HL-60 (cell line): ENCODE measurements at regions not wholly inside any gene's neighbourhood (a gene's known extent, or its start where the extent isn't known, plus 50 kb on each side); places are given as distances from the start of the nearest gene placed in this dataset.

ENCODE experiments used
- DNase-seq, 2 experiments: peaks; one replicate each; pipeline ENCODE4 v3.0.0-alpha.2; 2010 to 2020; ENCODE audit warnings: low read depth in 1 of 2, low spot score in 1 of 2
- H3K27ac ChIP-seq: fragments of 250-450 bp; sonication (Bioruptor Pico); replicated peaks from 2 replicates; pipeline ENCODE4 v1.5.1; 2020; ENCODE audit warnings: mild to moderate bottlenecking, moderate library complexity
- H3K27me3 ChIP-seq: fragments of 250-450 bp; sonication (Bioruptor Pico); 2 replicates; pipeline ENCODE4 v1.5.1; 2021; ENCODE audit warnings: mild to moderate bottlenecking, moderate library complexity; ENCODE audit not compliant: insufficient read depth, poor library complexity, severe bottlenecking
- H3K4me3 ChIP-seq: replicated peaks from 2 replicates; pipeline ENCODE4 v1.5.1; 2011; ENCODE audit warnings: mild to moderate bottlenecking, control low read depth, low read length; ENCODE audit not compliant: insufficient read depth
- CTCF ChIP-seq: IDR thresholded peaks from one replicate; pipeline ENCODE4 v1.5.1; 2011; ENCODE audit warnings: low read length, control low read depth, inconsistent platforms; ENCODE audit not compliant: insufficient read depth
- GABPA ChIP-seq: IDR thresholded peaks from 2 replicates; pipeline ENCODE4 v1.6.1; 2012; ENCODE audit warnings: low read depth
- POLR2AphosphoS5 ChIP-seq: IDR thresholded peaks from 2 replicates; pipeline ENCODE4 v1.6.1; 2012; ENCODE audit warnings: low read depth
- REST ChIP-seq: IDR thresholded peaks from 2 replicates; pipeline ENCODE4 v1.6.1; 2012; ENCODE audit warnings: low read depth; ENCODE audit not compliant: insufficient replicate concordance
- SPI1 ChIP-seq: IDR thresholded peaks from 2 replicates; pipeline ENCODE4 v1.6.1; 2012; ENCODE audit warnings: low read depth, mild to moderate bottlenecking, borderline replicate concordance

- DNase-seq = no peak
- Histone ChIP-seq H3K4me3 (no peak overlapping the region), H3K27ac (no peak overlapping the region), H3K27me3 (no peaks in the 10 kb centered on the region)
- no peak for TF ChIP-seq GABPA
- no peak for TF ChIP-seq SPI1
- TF ChIP-seq CTCF = no peak
- TF ChIP-seq POLR2AphosphoS5 = no peak
- TF ChIP-seq REST = no peak
Observed at GRCh38 chr11:103584021-103584420, 452.4 kb upstream of the DDI1 start.

GRCh38 chr11:103584720-103585119 is 451.7 kb upstream of the DDI1 start:
- no peak for TF ChIP-seq POLR2AphosphoS5
- TF ChIP-seq CTCF = no peak
- DNase-seq = no peak
- Histone ChIP-seq H3K27ac (no peak overlapping the region), H3K4me3 (no peak overlapping the region), H3K27me3 (no peaks in the 10 kb centered on the region)

DNA sequence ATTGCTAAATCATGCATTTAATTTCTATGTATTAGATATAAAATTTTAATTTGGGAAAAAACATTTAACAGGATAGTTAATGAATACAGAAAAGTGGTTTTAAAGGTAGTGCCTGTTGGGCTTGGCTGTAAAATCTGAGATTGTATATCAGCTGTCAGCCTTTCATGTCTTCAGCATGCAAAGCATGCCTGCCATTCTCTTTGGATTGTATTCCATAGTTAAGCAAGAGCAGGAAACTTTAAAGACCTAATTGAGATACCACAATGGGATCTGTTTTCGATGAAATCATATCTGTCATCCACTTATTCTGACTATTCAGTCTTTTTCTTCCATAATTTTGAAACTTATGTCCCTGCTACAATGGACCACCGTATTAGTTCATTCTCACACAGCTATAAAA is 451.0 kb upstream of the DDI1 start:
- TF ChIP-seq CTCF (no peak), SPI1 (no peak), GABPA (no peak), POLR2AphosphoS5 (no peak), REST (no peak)
- Histone ChIP-seq H3K27ac (no peak overlapping the region), H3K4me3 (no peak overlapping the region), H3K27me3 (no peaks in the 10 kb centered on the region)
- DNase-seq = no peak

GRCh38 chr11:103585911-103586310 is 450.5 kb upstream of the DDI1 start:
- no peak overlapping the region for H3K4me3 ChIP-seq
- no peak for DNase-seq
- TF ChIP-seq SPI1 (no peak), POLR2AphosphoS5 (no peak), REST (no peak), CTCF (no peak), GABPA (no peak)
- no peak overlapping the region for H3K27ac ChIP-seq
- H3K27me3 ChIP-seq = no peaks in the 10 kb centered on the region
